Panc1 (cell line): ENCODE measurements at regions not wholly inside any gene's neighbourhood (a gene's known extent, or its start where the extent isn't known, plus 50 kb on each side); places are given as distances from the start of the nearest gene placed in this dataset.
A peak's percentile ranks its signal among the peaks of the same experiment; 100 is the strongest.

ENCODE experiments used
- ATAC-seq: fragments of 200-7000 bp; cut with Tn5 transposase; 2 replicates; pipeline ENCODE4 v1.9.1; 2020; ENCODE audit warnings: mild to moderate bottlenecking, moderate library complexity
- BruUV-seq: library from RNA; stranded (reverse); fragments of 400-500 nt; replicated peaks from 2 replicates; lab custom pipeline; 2021; lab: Mats Ljungman, UMichigan
- CTCF ChIA-PET: fragments of 300-600 bp; sonication (Branson Sonifier 250); formaldehyde crosslinking; loops from one replicate; lab custom pipeline; 2022; ENCODE audit warnings: antibody characterized with exemption; lab: Charles Lee
- POLR2A ChIA-PET: fragments of 300-600 bp; sonication (Branson Sonifier 250); formaldehyde crosslinking; loops from one replicate; lab custom pipeline; 2022; ENCODE audit warnings: antibody characterized with exemption; lab: Charles Lee
- DNase-seq: peaks from one replicate; pipeline ENCODE4 v3.0.0-alpha.2; 2010; ENCODE audit warnings: low read depth, low spot score
- H3K27ac ChIP-seq: 2 replicates; pipeline ENCODE4 v1.5.1; 2011; ENCODE audit warnings: mild to moderate bottlenecking, low read length, inconsistent platforms
- H3K27me3 ChIP-seq: fragments of 200-500 bp; sonication (Bioruptor generic); 2 replicates; pipeline ENCODE4 v1.6.0; 2014; ENCODE audit warnings: low read length, inconsistent platforms; ENCODE audit not compliant: control insufficient read depth, insufficient read depth
- H3K36me3 ChIP-seq: fragments of 200-500 bp; sonication (Bioruptor generic); 2 replicates; pipeline ENCODE4 v1.5.1; 2014; ENCODE audit warnings: inconsistent platforms, mild to moderate bottlenecking, low read length, moderate library complexity; ENCODE audit not compliant: control insufficient read depth, insufficient read depth
- H3K4me1 ChIP-seq: 2 replicates; pipeline ENCODE4 v1.5.1; 2011; ENCODE audit warnings: inconsistent platforms, mild to moderate bottlenecking, low read length, moderate library complexity; ENCODE audit not compliant: control insufficient read depth, insufficient read depth
- H3K4me3 ChIP-seq, 2 experiments: 2 replicates each; pipeline ENCODE4 v1.5.1; 2011 to 2012; ENCODE audit warnings: low read depth in 2 of 2, low read length in 2 of 2, mild to moderate bottlenecking in 2 of 2, inconsistent platforms in 1 of 2, moderate library complexity in 1 of 2
- H3K9me3 ChIP-seq: fragments of 200-500 bp; sonication (Bioruptor generic); 2 replicates; pipeline ENCODE4 v1.5.1; 2014; ENCODE audit warnings: low read depth, mild to moderate bottlenecking, inconsistent platforms, low read length, moderate library complexity; ENCODE audit not compliant: control insufficient read depth, insufficient read depth
- POLR2AphosphoS5 ChIP-seq: IDR thresholded peaks from 2 replicates; pipeline ENCODE4 v1.6.1; 2012; ENCODE audit warnings: mild to moderate bottlenecking, low read depth, low read length, moderate library complexity
- SIN3A ChIP-seq: IDR thresholded peaks from 2 replicates; pipeline ENCODE4 v1.6.1; 2012; ENCODE audit warnings: low read depth, mild to moderate bottlenecking, low read length, moderate library complexity, borderline replicate concordance; ENCODE audit not compliant: insufficient read depth
- TCF7L2 ChIP-seq: IDR thresholded peaks from 2 replicates; pipeline ENCODE4 v1.6.1; 2011; ENCODE audit warnings: mild to moderate bottlenecking, low read depth, low read length, inconsistent platforms
- in situ Hi-C: cut with HindIII; loops from 2 replicates; pipeline ENCODE4 v1.10.0; 2016; ENCODE audit warnings: low sequenced_read_pairs, low pct_unique_long_range_greater_than_20kb
- intact Hi-C: fragments of 100-400 bp; cut with micrococcal nuclease; formaldehyde crosslinking; loops from one replicate; pipeline ENCODE4 v1.10.0; 2022; ENCODE audit not compliant: unreplicated experiment
- TF ChIP-seq, protein P1 (sequence below), 2 experiments: IDR thresholded peaks; 2 replicates each; pipeline ENCODE4 v1.6.1; 2011 to 2012; ENCODE audit warnings: low read depth in 2 of 2, control low read depth in 1 of 2, low read length in 1 of 2, mild to moderate bottlenecking in 1 of 2, moderate library complexity in 1 of 2; ENCODE audit not compliant: insufficient read depth in 1 of 2
- TF ChIP-seq, protein P2 (sequence below): fragments of 450-650 bp; IDR thresholded peaks from 2 replicates; pipeline ENCODE4 v1.5.1; 2017; ENCODE audit warnings: mild to moderate bottlenecking

DNA sequence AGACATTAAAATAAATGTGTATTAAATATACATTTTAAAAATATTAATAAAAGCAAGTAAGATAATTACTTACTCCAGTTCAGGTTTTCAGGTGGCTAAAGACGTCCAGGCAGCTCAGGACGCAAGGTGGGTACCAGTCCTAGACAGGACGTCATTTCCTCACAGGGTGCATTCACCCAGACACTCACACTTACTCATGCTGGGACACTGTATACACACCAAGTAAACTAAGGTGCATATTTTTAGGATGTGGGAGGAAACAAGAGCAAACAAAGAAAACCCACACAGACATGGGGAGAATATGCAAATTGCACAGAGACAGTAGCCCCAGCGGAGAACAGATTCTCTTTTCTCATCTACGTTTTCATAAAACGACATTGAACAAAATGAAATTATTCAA, 457.9 kb downstream of the BRINP3 start:
- no peaks in the 10 kb centered on the region for H3K9me3 ChIP-seq
- DNase-seq, result peak; percentile 5
- H3K36me3 ChIP-seq, result no peaks in the 10 kb centered on the region; the same call in 1 of the 2 replicates
- intact Hi-C loops, result no loop called here
- CTCF ChIA-PET, result no interaction called here
- no peak overlapping the region for H3K27ac ChIP-seq
- in situ Hi-C loops, result no loop called here
- no peaks in the 10 kb centered on the region for H3K27me3 ChIP-seq
- POLR2A ChIA-PET, result no interaction called here
- no peaks in the 10 kb centered on the region for H3K4me1 ChIP-seq
- no TSS peak for BruUV-seq
- TF ChIP-seq, protein P1, sequence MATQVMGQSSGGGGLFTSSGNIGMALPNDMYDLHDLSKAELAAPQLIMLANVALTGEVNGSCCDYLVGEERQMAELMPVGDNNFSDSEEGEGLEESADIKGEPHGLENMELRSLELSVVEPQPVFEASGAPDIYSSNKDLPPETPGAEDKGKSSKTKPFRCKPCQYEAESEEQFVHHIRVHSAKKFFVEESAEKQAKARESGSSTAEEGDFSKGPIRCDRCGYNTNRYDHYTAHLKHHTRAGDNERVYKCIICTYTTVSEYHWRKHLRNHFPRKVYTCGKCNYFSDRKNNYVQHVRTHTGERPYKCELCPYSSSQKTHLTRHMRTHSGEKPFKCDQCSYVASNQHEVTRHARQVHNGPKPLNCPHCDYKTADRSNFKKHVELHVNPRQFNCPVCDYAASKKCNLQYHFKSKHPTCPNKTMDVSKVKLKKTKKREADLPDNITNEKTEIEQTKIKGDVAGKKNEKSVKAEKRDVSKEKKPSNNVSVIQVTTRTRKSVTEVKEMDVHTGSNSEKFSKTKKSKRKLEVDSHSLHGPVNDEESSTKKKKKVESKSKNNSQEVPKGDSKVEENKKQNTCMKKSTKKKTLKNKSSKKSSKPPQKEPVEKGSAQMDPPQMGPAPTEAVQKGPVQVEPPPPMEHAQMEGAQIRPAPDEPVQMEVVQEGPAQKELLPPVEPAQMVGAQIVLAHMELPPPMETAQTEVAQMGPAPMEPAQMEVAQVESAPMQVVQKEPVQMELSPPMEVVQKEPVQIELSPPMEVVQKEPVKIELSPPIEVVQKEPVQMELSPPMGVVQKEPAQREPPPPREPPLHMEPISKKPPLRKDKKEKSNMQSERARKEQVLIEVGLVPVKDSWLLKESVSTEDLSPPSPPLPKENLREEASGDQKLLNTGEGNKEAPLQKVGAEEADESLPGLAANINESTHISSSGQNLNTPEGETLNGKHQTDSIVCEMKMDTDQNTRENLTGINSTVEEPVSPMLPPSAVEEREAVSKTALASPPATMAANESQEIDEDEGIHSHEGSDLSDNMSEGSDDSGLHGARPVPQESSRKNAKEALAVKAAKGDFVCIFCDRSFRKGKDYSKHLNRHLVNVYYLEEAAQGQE (IDR thresholded peaks at IDR 0.05; ENCODE audit: insufficient read depth in 1 of 2, low read depth in 2 of 2, low read length in 1 of 2), result no peak
- no peak for TF ChIP-seq TCF7L2
- H3K4me3 ChIP-seq, result no peak overlapping the region
- ATAC-seq, result peak; percentile 66

DNA sequence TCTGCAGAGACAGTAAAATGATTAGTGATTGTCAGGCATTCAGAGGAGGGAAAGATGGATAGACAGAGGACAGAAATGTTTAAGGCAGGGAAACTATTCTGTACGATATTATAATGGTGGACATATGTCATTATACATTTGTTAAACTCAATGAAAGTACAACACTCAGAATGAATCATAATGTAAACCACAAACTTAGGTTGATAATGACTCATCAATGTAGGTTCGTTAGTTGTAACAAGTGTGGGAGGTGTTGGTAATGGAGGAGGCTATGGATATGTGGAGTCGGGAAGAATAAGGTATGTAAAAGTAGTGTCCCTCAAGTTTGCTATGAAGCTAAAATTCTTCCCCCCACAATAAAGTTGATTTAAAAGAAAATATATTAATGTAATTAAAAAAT, 455.0 kb downstream of the BRINP3 start:
- Histone ChIP-seq H3K27ac (no peak overlapping the region), H3K36me3 (no peaks in the 10 kb centered on the region; the same call in 1 of the 2 replicates), H3K27me3 (no peaks in the 10 kb centered on the region), H3K9me3 (no peaks in the 10 kb centered on the region), H3K4me3 (no peak overlapping the region), H3K4me1 (no peaks in the 10 kb centered on the region)
- POLR2A ChIA-PET, result no interaction called here
- DNase-seq (peak; percentile 47), ATAC-seq (no peak; the same call in 1 of the 2 replicates)
- CTCF ChIA-PET, result no interaction called here
- intact Hi-C loops (no loop called here), in situ Hi-C loops (no loop called here)
- no TSS peak for BruUV-seq
- TF ChIP-seq, protein P2, sequence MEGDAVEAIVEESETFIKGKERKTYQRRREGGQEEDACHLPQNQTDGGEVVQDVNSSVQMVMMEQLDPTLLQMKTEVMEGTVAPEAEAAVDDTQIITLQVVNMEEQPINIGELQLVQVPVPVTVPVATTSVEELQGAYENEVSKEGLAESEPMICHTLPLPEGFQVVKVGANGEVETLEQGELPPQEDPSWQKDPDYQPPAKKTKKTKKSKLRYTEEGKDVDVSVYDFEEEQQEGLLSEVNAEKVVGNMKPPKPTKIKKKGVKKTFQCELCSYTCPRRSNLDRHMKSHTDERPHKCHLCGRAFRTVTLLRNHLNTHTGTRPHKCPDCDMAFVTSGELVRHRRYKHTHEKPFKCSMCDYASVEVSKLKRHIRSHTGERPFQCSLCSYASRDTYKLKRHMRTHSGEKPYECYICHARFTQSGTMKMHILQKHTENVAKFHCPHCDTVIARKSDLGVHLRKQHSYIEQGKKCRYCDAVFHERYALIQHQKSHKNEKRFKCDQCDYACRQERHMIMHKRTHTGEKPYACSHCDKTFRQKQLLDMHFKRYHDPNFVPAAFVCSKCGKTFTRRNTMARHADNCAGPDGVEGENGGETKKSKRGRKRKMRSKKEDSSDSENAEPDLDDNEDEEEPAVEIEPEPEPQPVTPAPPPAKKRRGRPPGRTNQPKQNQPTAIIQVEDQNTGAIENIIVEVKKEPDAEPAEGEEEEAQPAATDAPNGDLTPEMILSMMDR, result no peak
- TF ChIP-seq, protein P1 (IDR thresholded peaks at IDR 0.05; ENCODE audit: insufficient read depth in 1 of 2, low read depth in 2 of 2, low read length in 1 of 2), result no peak
- no peak for TF ChIP-seq SIN3A
- TF ChIP-seq POLR2AphosphoS5, result no peak
- no peak for TF ChIP-seq TCF7L2
